ENCODE measurements at regions not wholly inside any gene's neighbourhood (a gene's known extent, or its start where the extent isn't known, plus 50 kb on each side); places are given as distances from the start of the nearest gene placed in this dataset.

- no peak for DNase-seq (ENCODE audit: low read depth in 1 of 2, low spot score in 1 of 2)
These were observed 236.8 kb downstream of the BUD13 start for GRCh38 chr11:116535994-116536393.

- no peak for DNase-seq (ENCODE audit: low read depth in 1 of 2, low spot score in 1 of 2)
These were observed 237.7 kb downstream of the BUD13 start for GRCh38 chr11:116535120-116535519.

GRCh38 chr11:116534270-116534975, 238.4 kb downstream of the BUD13 start:
- no peak for DNase-seq (ENCODE audit: low read depth in 1 of 2, low spot score in 1 of 2)

- DNase-seq (ENCODE audit: low read depth in 1 of 2, low spot score in 1 of 2) = no peak
These were observed 239.5 kb downstream of the BUD13 start for GRCh38 chr11:116533186-116533825.

GRCh38 chr11:116532066-116532465, 240.7 kb downstream of the BUD13 start:
- no peak for DNase-seq (ENCODE audit: low read depth in 1 of 2, low spot score in 1 of 2)

- DNase-seq (ENCODE audit: low read depth in 1 of 2, low spot score in 1 of 2) = no peak
These were observed 242.1 kb downstream of the BUD13 start for GRCh38 chr11:116530705-116531104.

- DNase-seq (ENCODE audit: low read depth in 1 of 2, low spot score in 1 of 2) = no peak
These were observed 243.5 kb downstream of the BUD13 start for GRCh38 chr11:116529271-116529670.

- DNase-seq (ENCODE audit: low read depth in 1 of 2, low spot score in 1 of 2) = no peak
These were observed 245.4 kb downstream of the BUD13 start for GRCh38 chr11:116527180-116527991.

GRCh38 chr11:116525961-116526495, 246.8 kb downstream of the BUD13 start:
- no peak for DNase-seq (ENCODE audit: low read depth in 1 of 2, low spot score in 1 of 2)

GRCh38 chr11:116519499-116519898, 253.3 kb downstream of the BUD13 start:
- no peak for DNase-seq (ENCODE audit: low read depth in 1 of 2, low spot score in 1 of 2)

- no peak for DNase-seq (ENCODE audit: low read depth in 1 of 2, low spot score in 1 of 2)
These were observed 254.6 kb downstream of the BUD13 start for GRCh38 chr11:116518141-116518540.

- DNase-seq (ENCODE audit: low read depth in 1 of 2, low spot score in 1 of 2) = no peak
These were observed 255.2 kb downstream of the BUD13 start for GRCh38 chr11:116517584-116517983.

- no peak for DNase-seq (ENCODE audit: low read depth in 1 of 2, low spot score in 1 of 2)
These were observed 255.7 kb downstream of the BUD13 start for GRCh38 chr11:116517077-116517476.

GRCh38 chr11:116515664-116516184, 257.1 kb downstream of the BUD13 start:
- DNase-seq (ENCODE audit: low read depth in 1 of 2, low spot score in 1 of 2) = no peak

- DNase-seq (ENCODE audit: low read depth in 1 of 2, low spot score in 1 of 2) = no peak
These were observed 258.9 kb downstream of the BUD13 start for GRCh38 chr11:116513894-116514293.

GRCh38 chr11:116513278-116513823, 259.4 kb downstream of the BUD13 start:
- DNase-seq (ENCODE audit: low read depth in 1 of 2, low spot score in 1 of 2) = no peak

GRCh38 chr11:116512841-116513240, 259.9 kb downstream of the BUD13 start:
- DNase-seq (ENCODE audit: low read depth in 1 of 2, low spot score in 1 of 2) = no peak

GRCh38 chr11:116511684-116512083, 261.1 kb downstream of the BUD13 start:
- no peak for DNase-seq (ENCODE audit: low read depth in 1 of 2, low spot score in 1 of 2)

- DNase-seq (ENCODE audit: low read depth in 1 of 2, low spot score in 1 of 2) = no peak
These were observed 261.7 kb downstream of the BUD13 start for GRCh38 chr11:116510886-116511650.

- no peak for DNase-seq (ENCODE audit: low read depth in 1 of 2, low spot score in 1 of 2)
These were observed 262.6 kb downstream of the BUD13 start for GRCh38 chr11:116510166-116510565.

Measured in stimulated activated CD4-positive, alpha-beta T cell treated with anti-CD3 and anti-CD28 coated beads, Interleukin-15, amount 100 ng/mL, for 1 hour (primary cell).